ENCODE measurements at regions not wholly inside any gene's neighbourhood (a gene's known extent, or its start where the extent isn't known, plus 50 kb on each side); places are given as distances from the start of the nearest gene placed in this dataset.

GRCh38 chr5:174636094-174636493 lies 88.3 kb upstream of the MSX2 start:
- TF ChIP-seq EZH2 (IDR thresholded peaks at IDR 0.05; ENCODE audit: insufficient read depth, poor library complexity, severe bottlenecking) (no peak), EZH2phosphoT487 (IDR thresholded peaks at IDR 0.05; ENCODE audit: insufficient read depth, low read depth) (no peak)
